BE2C (cell line): ENCODE measurements at regions not wholly inside any gene's neighbourhood (a gene's known extent, or its start where the extent isn't known, plus 50 kb on each side); places are given as distances from the start of the nearest gene placed in this dataset.

Experiments used
- DNase-seq: peaks from one replicate; pipeline ENCODE4 v3.0.0-alpha.2; 2020
- H3K27me3 ChIP-seq: fragments of 250-450 bp; sonication (Bioruptor Pico); 2 replicates; pipeline ENCODE4 v1.5.1; 2020; ENCODE audit warnings: mild to moderate bottlenecking
- H3K36me3 ChIP-seq: fragments of 250-450 bp; sonication (Bioruptor Pico); 2 replicates; pipeline ENCODE4 v1.5.1; 2020; ENCODE audit warnings: mild to moderate bottlenecking
- H3K4me1 ChIP-seq: fragments of 250-450 bp; sonication (Bioruptor Pico); 2 replicates; pipeline ENCODE4 v1.5.1; 2020
- H3K4me3 ChIP-seq: 2 replicates; pipeline ENCODE4 v1.5.1; 2011; ENCODE audit warnings: low read depth, low read length
- H3K9me3 ChIP-seq: fragments of 250-450 bp; sonication (Bioruptor Pico); 2 replicates; pipeline ENCODE4 v1.5.1; 2020
- TF ChIP-seq, protein P1 (sequence below): IDR thresholded peaks from 2 replicates; pipeline ENCODE4 v1.5.1; 2012; ENCODE audit warnings: mild to moderate bottlenecking, low read depth, low read length

DNA sequence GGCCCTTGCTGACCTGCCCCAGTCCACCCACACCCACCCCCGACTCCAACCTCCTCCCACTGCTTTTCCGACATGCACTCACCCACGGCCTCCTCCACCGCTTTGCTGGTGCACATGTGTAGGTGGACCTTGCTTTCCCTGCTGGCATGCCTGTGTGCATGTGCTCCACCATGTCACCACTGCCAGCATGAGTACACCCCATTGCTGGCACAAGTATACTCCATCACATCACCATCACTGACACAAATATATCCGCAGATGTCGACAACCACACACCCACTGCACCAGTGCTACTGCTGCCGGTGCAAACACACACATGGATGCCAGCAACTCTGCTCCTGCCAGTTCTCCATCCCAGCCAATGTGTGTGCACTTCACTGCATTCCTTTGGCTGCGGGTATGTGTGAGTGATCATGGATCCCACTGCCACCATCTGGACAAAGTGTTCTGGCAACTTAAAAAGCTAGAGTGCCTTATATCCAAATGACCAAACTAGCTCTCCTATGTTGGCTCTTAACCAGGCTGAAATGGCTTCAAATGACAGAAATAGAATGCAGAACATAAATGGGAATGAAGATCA, 1072.3 kb downstream of the RAPGEF2 start:
- H3K4me1 ChIP-seq = no peaks in the 10 kb centered on the region
- peaks cover 6% of the 10 kb centered on the region for H3K9me3 ChIP-seq
- TF ChIP-seq, protein P1, sequence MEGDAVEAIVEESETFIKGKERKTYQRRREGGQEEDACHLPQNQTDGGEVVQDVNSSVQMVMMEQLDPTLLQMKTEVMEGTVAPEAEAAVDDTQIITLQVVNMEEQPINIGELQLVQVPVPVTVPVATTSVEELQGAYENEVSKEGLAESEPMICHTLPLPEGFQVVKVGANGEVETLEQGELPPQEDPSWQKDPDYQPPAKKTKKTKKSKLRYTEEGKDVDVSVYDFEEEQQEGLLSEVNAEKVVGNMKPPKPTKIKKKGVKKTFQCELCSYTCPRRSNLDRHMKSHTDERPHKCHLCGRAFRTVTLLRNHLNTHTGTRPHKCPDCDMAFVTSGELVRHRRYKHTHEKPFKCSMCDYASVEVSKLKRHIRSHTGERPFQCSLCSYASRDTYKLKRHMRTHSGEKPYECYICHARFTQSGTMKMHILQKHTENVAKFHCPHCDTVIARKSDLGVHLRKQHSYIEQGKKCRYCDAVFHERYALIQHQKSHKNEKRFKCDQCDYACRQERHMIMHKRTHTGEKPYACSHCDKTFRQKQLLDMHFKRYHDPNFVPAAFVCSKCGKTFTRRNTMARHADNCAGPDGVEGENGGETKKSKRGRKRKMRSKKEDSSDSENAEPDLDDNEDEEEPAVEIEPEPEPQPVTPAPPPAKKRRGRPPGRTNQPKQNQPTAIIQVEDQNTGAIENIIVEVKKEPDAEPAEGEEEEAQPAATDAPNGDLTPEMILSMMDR = 0 out of 2 replicates have a peak, but pooled peaks have one; percentile 8
- no peak for DNase-seq
- H3K27me3 ChIP-seq = no peaks in the 10 kb centered on the region
- no peak overlapping the region for H3K4me3 ChIP-seq
- H3K36me3 ChIP-seq = no peaks in the 10 kb centered on the region

DNA sequence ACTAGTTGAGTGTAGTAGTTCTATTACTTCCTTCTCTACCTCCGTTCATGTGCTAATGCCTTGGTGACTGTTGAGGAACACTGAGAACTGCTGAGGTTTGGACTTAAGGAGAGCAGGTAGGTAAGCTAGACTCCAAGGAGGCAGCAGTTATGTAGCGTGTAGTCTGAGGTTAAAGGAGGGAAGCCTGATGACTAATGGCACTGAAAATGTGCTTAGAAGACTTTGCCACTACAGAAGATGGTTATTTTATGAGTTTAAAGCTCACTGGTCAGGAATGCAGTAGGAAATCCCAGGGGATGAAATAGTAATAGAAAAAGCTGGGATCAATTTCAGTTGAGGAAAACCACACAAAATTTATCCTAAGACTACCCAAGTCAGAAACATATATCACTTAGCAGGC, 1077.3 kb downstream of the RAPGEF2 start:
- H3K4me1 ChIP-seq = no peaks in the 10 kb centered on the region
- H3K27me3 ChIP-seq = no peaks in the 10 kb centered on the region
- no peaks in the 10 kb centered on the region for H3K36me3 ChIP-seq
- DNase-seq = no peak
- H3K9me3 ChIP-seq = no peaks in the 10 kb centered on the region
- H3K4me3 ChIP-seq = no peak overlapping the region
- TF ChIP-seq, protein P1 = no peak

DNA sequence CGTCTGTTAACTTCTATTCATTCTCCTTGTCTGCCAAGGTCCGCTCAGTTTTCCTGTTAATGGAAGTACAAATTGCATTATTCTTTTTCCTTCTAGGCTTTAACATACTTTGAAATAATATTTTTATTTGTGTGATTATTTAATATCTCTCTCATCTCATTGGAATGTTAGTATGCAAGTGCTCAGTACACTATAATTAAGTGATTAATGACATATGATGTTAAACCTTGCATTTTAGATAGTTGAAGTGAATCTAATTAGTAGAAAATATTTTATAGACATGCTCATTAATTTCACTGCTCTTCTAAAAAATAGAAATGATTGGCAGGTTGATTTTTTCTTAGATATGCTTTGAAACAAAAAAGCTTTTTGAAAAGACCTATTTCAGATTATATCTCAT, 1079.8 kb downstream of the RAPGEF2 start:
- no peaks in the 10 kb centered on the region for H3K27me3 ChIP-seq
- TF ChIP-seq, protein P1 = no peak
- H3K4me1 ChIP-seq = no peaks in the 10 kb centered on the region
- no peak for DNase-seq
- no peaks in the 10 kb centered on the region for H3K36me3 ChIP-seq
- no peaks in the 10 kb centered on the region for H3K9me3 ChIP-seq
- no peak overlapping the region for H3K4me3 ChIP-seq

DNA sequence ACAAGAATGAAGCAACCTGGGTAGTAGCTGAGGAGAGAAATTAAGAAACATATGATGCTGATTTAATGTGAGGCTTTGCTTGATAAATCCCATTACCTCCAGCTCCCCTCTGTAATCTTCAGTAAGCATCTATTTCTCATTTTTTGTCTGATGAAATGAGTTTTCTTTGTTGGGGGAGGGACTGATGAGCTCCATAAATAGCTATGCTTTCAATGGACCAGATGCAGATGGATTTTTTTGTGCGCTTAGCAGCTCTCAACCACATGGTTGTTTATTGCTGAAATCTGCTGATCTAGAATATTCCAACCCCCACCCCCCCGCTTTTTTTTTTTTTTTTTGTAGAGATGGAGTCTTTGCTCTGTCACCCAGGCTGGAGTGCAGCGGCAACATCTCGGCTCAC, 1082.0 kb downstream of the RAPGEF2 start:
- H3K27me3 ChIP-seq = no peaks in the 10 kb centered on the region
- no peak for DNase-seq
- TF ChIP-seq, protein P1 = no peak

DNA sequence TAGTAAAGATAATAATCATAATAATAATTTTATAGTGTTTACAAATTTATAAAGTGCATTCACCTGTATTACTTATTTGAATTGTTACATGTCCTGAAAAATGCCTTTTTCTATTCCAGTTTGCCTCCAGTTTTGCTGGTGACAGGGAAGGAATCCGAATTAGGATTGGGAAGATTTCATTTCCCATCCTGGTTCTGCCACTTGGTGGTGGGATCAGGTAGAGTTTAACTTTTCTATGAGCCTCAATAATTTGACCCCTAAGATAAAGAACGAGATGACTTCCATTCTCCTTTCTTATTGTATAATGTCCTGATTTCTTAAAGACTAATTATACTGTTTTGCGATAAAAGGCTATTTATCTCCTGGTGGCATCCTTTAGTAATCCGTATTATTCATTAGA, 1090.9 kb downstream of the RAPGEF2 start:
- H3K36me3 ChIP-seq = no peaks in the 10 kb centered on the region
- H3K4me1 ChIP-seq = no peaks in the 10 kb centered on the region
- H3K4me3 ChIP-seq = no peak overlapping the region
- no peak for DNase-seq
- TF ChIP-seq, protein P1 = no peak
- H3K27me3 ChIP-seq = no peaks in the 10 kb centered on the region
- H3K9me3 ChIP-seq = no peaks in the 10 kb centered on the region

More for the DNA sequence above, 1082.0 kb downstream of the RAPGEF2 start:
- Histone ChIP-seq H3K4me1 (no peaks in the 10 kb centered on the region), H3K4me3 (no peak overlapping the region), H3K9me3 (no peaks in the 10 kb centered on the region), H3K36me3 (no peaks in the 10 kb centered on the region)

DNA sequence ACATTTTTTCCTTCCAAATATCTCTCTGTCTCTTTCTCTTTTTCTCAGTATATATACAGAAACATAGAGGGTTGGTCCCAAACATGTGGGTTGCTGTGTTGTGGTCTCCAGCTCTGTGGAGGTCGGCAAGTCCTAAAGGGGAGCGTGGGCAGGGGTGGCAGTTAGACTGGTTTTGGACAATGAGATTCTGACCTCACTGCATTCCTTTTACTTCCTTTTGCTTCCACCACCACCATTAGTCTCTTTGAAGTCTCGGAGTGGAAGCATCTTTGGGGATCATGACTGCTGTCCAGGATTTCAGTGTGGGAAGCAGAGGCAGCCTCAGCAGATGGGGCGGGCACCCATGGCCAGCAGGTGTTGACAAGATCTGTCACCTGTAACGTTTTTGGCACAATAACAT, 1091.8 kb downstream of the RAPGEF2 start:
- Histone ChIP-seq H3K4me1 (no peaks in the 10 kb centered on the region), H3K27me3 (no peaks in the 10 kb centered on the region), H3K36me3 (no peaks in the 10 kb centered on the region), H3K9me3 (no peaks in the 10 kb centered on the region), H3K4me3 (no peak overlapping the region)
- no peak for DNase-seq
- TF ChIP-seq, protein P1 = no peak
